ENCODE measurements at regions not wholly inside any gene's neighbourhood (a gene's known extent, or its start where the extent isn't known, plus 50 kb on each side); places are given as distances from the start of the nearest gene placed in this dataset.
A peak's percentile ranks its signal among the peaks of the same experiment; 100 is the strongest.

- DNase-seq (ENCODE audit: insufficient read length, low spot score), result no peak
Observed at GRCh38 chr1:68955424-68955823, 458.5 kb upstream of the DEPDC1 start.

GRCh38 chr1:68958958-68959357, 462.1 kb upstream of the DEPDC1 start:
- TF ChIP-seq POLR2A (IDR thresholded peaks at IDR 0.05; ENCODE audit: low read depth, low read length), result no peak
- DNase-seq (ENCODE audit: insufficient read length, low spot score) (no peak), FAIRE-seq (no peak)

More at GRCh38 chr1:68955424-68955823, 458.5 kb upstream of the DEPDC1 start:
- TF ChIP-seq POLR2A (IDR thresholded peaks at IDR 0.05; ENCODE audit: low read depth, low read length), result no peak
- FAIRE-seq, result no peak

- no peak for DNase-seq (ENCODE audit: insufficient read length, low spot score)
- no peak for FAIRE-seq
- TF ChIP-seq POLR2A (IDR thresholded peaks at IDR 0.05; ENCODE audit: low read depth, low read length), result no peak
Observed at GRCh38 chr1:68959461-68960030, 462.7 kb upstream of the DEPDC1 start.

- no peak for TF ChIP-seq POLR2A (IDR thresholded peaks at IDR 0.05; ENCODE audit: low read depth, low read length)
- DNase-seq (ENCODE audit: insufficient read length, low spot score) (no peak), FAIRE-seq (no peak)
Observed at GRCh38 chr1:68961143-68961542, 464.3 kb upstream of the DEPDC1 start.

- DNase-seq (ENCODE audit: insufficient read length, low spot score) (no peak), FAIRE-seq (no peak)
- no peak for TF ChIP-seq POLR2A (IDR thresholded peaks at IDR 0.05; ENCODE audit: low read depth, low read length)
Observed at GRCh38 chr1:68963353-68963752, 466.5 kb upstream of the DEPDC1 start.

GRCh38 chr1:68969441-68969840, 472.6 kb upstream of the DEPDC1 start:
- no peak for TF ChIP-seq POLR2A (IDR thresholded peaks at IDR 0.05; ENCODE audit: low read depth, low read length)
- FAIRE-seq, result no peak
- DNase-seq (ENCODE audit: insufficient read length, low spot score), result no peak

- no peak for TF ChIP-seq POLR2A (IDR thresholded peaks at IDR 0.05; ENCODE audit: low read depth, low read length)
- DNase-seq (ENCODE audit: insufficient read length, low spot score), result no peak
- FAIRE-seq, result no peak
Observed at GRCh38 chr1:68970571-68970970, 473.7 kb upstream of the DEPDC1 start.

GRCh38 chr1:68973459-68974244, 476.8 kb upstream of the DEPDC1 start:
- no peak for TF ChIP-seq POLR2A (IDR thresholded peaks at IDR 0.05; ENCODE audit: low read depth, low read length)
- peak; percentile 7 for DNase-seq (ENCODE audit: insufficient read length, low spot score)
- FAIRE-seq, result peak; percentile 45

GRCh38 chr1:68974447-68974846, 477.6 kb upstream of the DEPDC1 start:
- DNase-seq (ENCODE audit: insufficient read length, low spot score), result no peak
- no peak for TF ChIP-seq POLR2A (IDR thresholded peaks at IDR 0.05; ENCODE audit: low read depth, low read length)
- no peak for FAIRE-seq

- no peak for FAIRE-seq
- DNase-seq (ENCODE audit: insufficient read length, low spot score), result no peak
- no peak for TF ChIP-seq POLR2A (IDR thresholded peaks at IDR 0.05; ENCODE audit: low read depth, low read length)
Observed at GRCh38 chr1:68975212-68975933, 478.5 kb upstream of the DEPDC1 start.

- no peak for TF ChIP-seq POLR2A (IDR thresholded peaks at IDR 0.05; ENCODE audit: low read depth, low read length)
- FAIRE-seq (no peak), DNase-seq (ENCODE audit: insufficient read length, low spot score) (no peak)
Observed at GRCh38 chr1:68976916-68977610, 480.2 kb upstream of the DEPDC1 start.

- DNase-seq (ENCODE audit: insufficient read length, low spot score) (no peak), FAIRE-seq (no peak)
- no peak for TF ChIP-seq POLR2A (IDR thresholded peaks at IDR 0.05; ENCODE audit: low read depth, low read length)
Observed at GRCh38 chr1:68979891-68980290, 483.0 kb upstream of the DEPDC1 start.

- no peak for FAIRE-seq
- TF ChIP-seq POLR2A (IDR thresholded peaks at IDR 0.05; ENCODE audit: low read depth, low read length), result no peak
- DNase-seq (ENCODE audit: insufficient read length, low spot score), result no peak
Observed at GRCh38 chr1:68984289-68984688, 487.4 kb upstream of the DEPDC1 start.

- no peak for DNase-seq (ENCODE audit: insufficient read length, low spot score)
- FAIRE-seq, result no peak
- TF ChIP-seq POLR2A (IDR thresholded peaks at IDR 0.05; ENCODE audit: low read depth, low read length), result no peak
Observed at GRCh38 chr1:68994096-68994495, 497.2 kb upstream of the DEPDC1 start.

Data from H54 (cell line).